ENCODE measurements at regions not wholly inside any gene's neighbourhood (a gene's known extent, or its start where the extent isn't known, plus 50 kb on each side); places are given as distances from the start of the nearest gene placed in this dataset.

GRCh38 chr4:100739426-100739825 is 221.6 kb upstream of the EMCN start:
- Histone ChIP-seq H3K27me3 (ENCODE audit: control insufficient read depth, insufficient read depth, low read length) (no peaks in the 10 kb centered on the region), H3K27ac (ENCODE audit: low read length) (no peak overlapping the region), H3K4me1 (ENCODE audit: control insufficient read depth, insufficient read depth, low read length) (peaks cover 2% of the 10 kb centered on the region), H3K4me3 (ENCODE audit: low read length) (no peak overlapping the region), H3K9me3 (ENCODE audit: control insufficient read depth, low read depth, low read length) (no peaks in the 10 kb centered on the region), H3K36me3 (ENCODE audit: control insufficient read depth, insufficient read depth, low read length) (no peaks in the 10 kb centered on the region)
- 50% methylated on average over 1 of the region's 2 CpGs for WGBS (ENCODE audit: insufficient coverage, low lambda C conversion rate)
- DNase-seq = no peak

GRCh38 chr4:100738196-100739165 is 220.7 kb upstream of the EMCN start:
- 90% methylated on average over 2 of the region's 7 CpGs for WGBS (ENCODE audit: insufficient coverage, low lambda C conversion rate)
- H3K27ac ChIP-seq (ENCODE audit: low read length) = no peak overlapping the region
- peak; percentile 29 to 74 for DNase-seq

DNA sequence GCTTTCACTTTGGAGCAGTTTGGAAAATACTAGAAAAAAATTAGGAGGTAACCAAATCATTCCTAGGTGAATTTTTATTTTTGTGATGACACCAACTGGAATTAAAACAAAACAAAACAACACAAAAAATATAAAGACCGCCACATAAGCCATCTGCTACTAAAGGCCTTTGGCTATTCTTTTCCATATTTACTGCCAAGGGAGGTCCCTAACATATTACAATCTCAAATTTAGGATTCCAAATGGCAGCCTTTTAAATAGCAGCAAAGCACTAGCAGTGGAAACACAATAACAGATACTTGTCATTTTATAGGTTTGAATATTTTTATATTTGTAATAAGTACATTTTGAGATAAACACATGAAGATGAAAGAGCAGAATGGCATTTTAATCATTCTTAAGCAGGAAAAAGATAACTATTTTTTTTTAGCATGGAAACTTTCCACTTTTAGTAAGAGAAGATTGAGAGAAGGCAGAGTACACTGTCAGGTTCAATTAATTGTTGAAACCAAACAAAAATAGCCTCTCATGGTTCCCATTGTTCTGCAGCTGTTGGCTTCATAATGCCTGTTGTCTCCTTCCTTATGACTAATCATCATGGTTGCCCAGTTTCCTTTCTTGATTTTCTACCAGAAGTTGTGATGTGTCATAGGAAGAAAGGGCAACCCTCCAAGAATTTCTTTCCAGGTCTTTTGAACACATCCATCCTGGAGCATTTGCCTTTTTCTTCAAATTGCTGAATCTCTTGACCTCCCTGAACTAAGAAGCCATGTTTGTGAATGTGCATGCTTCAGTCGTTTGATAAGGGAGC is 219.0 kb upstream of the EMCN start:
- H3K36me3 ChIP-seq (ENCODE audit: control insufficient read depth, insufficient read depth, low read length) = no peaks in the 10 kb centered on the region
- H3K27ac ChIP-seq (ENCODE audit: low read length) = no peak overlapping the region
- no peaks in the 10 kb centered on the region for H3K27me3 ChIP-seq (ENCODE audit: control insufficient read depth, insufficient read depth, low read length)
- WGBS (ENCODE audit: insufficient coverage, low lambda C conversion rate) = no CpG with 5 or more reads among the region's 2 CpGs
- peaks cover 2% of the 10 kb centered on the region for H3K4me1 ChIP-seq (ENCODE audit: control insufficient read depth, insufficient read depth, low read length)
- H3K4me3 ChIP-seq (ENCODE audit: low read length) = no peak overlapping the region
- H3K9me3 ChIP-seq (ENCODE audit: control insufficient read depth, low read depth, low read length) = no peaks in the 10 kb centered on the region
- no peak for DNase-seq

More at GRCh38 chr4:100738196-100739165, 220.7 kb upstream of the EMCN start:
- Histone ChIP-seq H3K27me3 (ENCODE audit: control insufficient read depth, insufficient read depth, low read length) (no peaks in the 10 kb centered on the region), H3K36me3 (ENCODE audit: control insufficient read depth, insufficient read depth, low read length) (no peaks in the 10 kb centered on the region), H3K4me3 (ENCODE audit: low read length) (no peak overlapping the region), H3K9me3 (ENCODE audit: control insufficient read depth, low read depth, low read length) (no peaks in the 10 kb centered on the region), H3K4me1 (ENCODE audit: control insufficient read depth, insufficient read depth, low read length) (peaks cover 2% of the 10 kb centered on the region)

GRCh38 chr4:100728861-100729260 is 211.0 kb upstream of the EMCN start:
- 79% methylated on average over 4 of the region's 4 CpGs for WGBS (ENCODE audit: insufficient coverage, low lambda C conversion rate)
- DNase-seq = no peak

DNA sequence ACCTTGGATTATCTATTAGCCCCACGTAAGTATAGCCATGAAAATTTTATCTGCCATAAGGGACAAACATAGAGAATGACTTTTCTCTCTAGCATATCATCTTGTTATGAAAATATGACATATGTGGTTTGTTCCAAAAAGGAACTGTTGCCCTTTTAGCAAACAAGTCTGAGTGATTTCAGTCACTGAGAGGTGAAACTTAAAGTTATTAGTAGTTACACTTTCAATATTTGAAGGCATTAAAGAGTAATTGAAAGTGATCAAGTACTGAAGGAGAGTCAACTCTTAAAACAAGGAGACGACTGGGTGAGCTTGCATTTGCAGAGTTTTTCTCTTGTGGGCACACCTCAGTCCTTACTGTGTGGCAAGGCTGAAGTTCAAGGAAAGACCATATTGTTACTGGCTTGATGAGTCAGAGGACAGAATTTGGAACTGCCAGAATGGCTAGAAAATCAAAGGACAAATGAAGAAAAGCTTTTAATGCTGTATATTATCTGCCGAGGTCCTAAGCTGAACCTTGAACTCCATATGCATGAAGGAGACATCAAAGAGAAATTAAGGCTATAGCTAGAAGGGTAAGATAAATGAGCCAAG is 205.1 kb upstream of the EMCN start:
- peak in 1 of 2 donors; percentile 7 for DNase-seq
- no peaks in the 10 kb centered on the region for H3K27me3 ChIP-seq (ENCODE audit: control insufficient read depth, insufficient read depth, low read length)
- WGBS (ENCODE audit: insufficient coverage, low lambda C conversion rate) = no CpG with 5 or more reads among the region's 3 CpGs
- H3K4me3 ChIP-seq (ENCODE audit: low read length) = no peak overlapping the region
- H3K9me3 ChIP-seq (ENCODE audit: control insufficient read depth, low read depth, low read length) = no peaks in the 10 kb centered on the region
- H3K27ac ChIP-seq (ENCODE audit: low read length) = no peak overlapping the region
- no peaks in the 10 kb centered on the region for H3K36me3 ChIP-seq (ENCODE audit: control insufficient read depth, insufficient read depth, low read length)
- no peaks in the 10 kb centered on the region for H3K4me1 ChIP-seq (ENCODE audit: control insufficient read depth, insufficient read depth, low read length)

More at GRCh38 chr4:100728861-100729260, 211.0 kb upstream of the EMCN start:
- Histone ChIP-seq H3K9me3 (ENCODE audit: control insufficient read depth, low read depth, low read length) (no peaks in the 10 kb centered on the region), H3K4me3 (ENCODE audit: low read length) (no peak overlapping the region), H3K36me3 (ENCODE audit: control insufficient read depth, insufficient read depth, low read length) (no peaks in the 10 kb centered on the region), H3K27ac (ENCODE audit: low read length) (no peak overlapping the region), H3K27me3 (ENCODE audit: control insufficient read depth, insufficient read depth, low read length) (no peaks in the 10 kb centered on the region), H3K4me1 (ENCODE audit: control insufficient read depth, insufficient read depth, low read length) (no peaks in the 10 kb centered on the region)

- DNase-seq = no peak
- 60% methylated on average over 1 of the region's 2 CpGs for WGBS (ENCODE audit: insufficient coverage, low lambda C conversion rate)
- Histone ChIP-seq H3K27ac (ENCODE audit: low read length) (no peak overlapping the region), H3K36me3 (ENCODE audit: control insufficient read depth, insufficient read depth, low read length) (no peaks in the 10 kb centered on the region), H3K4me3 (ENCODE audit: low read length) (no peak overlapping the region), H3K9me3 (ENCODE audit: control insufficient read depth, low read depth, low read length) (no peaks in the 10 kb centered on the region), H3K27me3 (ENCODE audit: control insufficient read depth, insufficient read depth, low read length) (no peaks in the 10 kb centered on the region), H3K4me1 (ENCODE audit: control insufficient read depth, insufficient read depth, low read length) (no peaks in the 10 kb centered on the region)
These were observed 204.3 kb upstream of the EMCN start for GRCh38 chr4:100722133-100722532.

DNA sequence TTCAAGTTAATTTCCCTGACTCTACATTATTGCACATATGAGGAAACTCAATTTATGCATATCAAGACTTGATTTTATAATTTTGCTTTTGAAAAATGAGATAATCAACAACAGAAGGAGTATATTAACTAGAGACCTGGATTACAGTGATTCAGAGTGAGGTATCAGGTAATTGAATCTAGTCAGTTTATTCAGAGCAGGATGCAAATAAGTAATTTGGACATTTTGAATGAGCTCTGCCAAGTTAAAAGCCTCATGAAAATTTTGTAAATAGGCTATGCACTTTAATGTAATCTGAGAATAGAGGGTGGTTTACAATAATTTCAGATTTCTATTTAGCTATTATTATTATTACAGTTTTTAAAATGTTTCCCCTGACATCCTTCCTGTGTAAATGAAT is 203.7 kb upstream of the EMCN start:
- no peaks in the 10 kb centered on the region for H3K9me3 ChIP-seq (ENCODE audit: control insufficient read depth, low read depth, low read length)
- no peaks in the 10 kb centered on the region for H3K4me1 ChIP-seq (ENCODE audit: control insufficient read depth, insufficient read depth, low read length)
- no peak overlapping the region for H3K27ac ChIP-seq (ENCODE audit: low read length)
- DNase-seq = no peak
- H3K36me3 ChIP-seq (ENCODE audit: control insufficient read depth, insufficient read depth, low read length) = no peaks in the 10 kb centered on the region
- H3K4me3 ChIP-seq (ENCODE audit: low read length) = no peak overlapping the region
- H3K27me3 ChIP-seq (ENCODE audit: control insufficient read depth, insufficient read depth, low read length) = no peaks in the 10 kb centered on the region

DNA sequence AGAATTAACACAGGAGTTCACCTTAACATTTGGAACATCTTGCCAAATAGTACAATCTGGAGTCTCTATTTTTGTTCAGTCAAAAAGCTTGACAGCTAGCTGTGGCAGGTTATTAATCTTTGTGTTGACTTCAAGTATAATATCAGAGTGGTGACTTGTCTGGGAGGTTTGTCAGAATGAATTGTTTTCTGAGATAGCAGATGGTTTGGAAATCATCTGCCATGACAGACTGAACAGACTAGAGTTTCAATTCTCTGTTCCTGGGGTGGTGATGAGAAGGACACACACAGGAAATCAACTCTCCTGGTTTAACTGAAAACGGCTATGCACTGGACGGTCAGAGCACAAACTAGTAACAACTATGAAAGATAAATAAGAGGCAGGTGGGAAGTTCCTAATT is 203.3 kb upstream of the EMCN start:
- Histone ChIP-seq H3K9me3 (ENCODE audit: control insufficient read depth, low read depth, low read length) (no peaks in the 10 kb centered on the region), H3K27ac (ENCODE audit: low read length) (no peak overlapping the region), H3K27me3 (ENCODE audit: control insufficient read depth, insufficient read depth, low read length) (no peaks in the 10 kb centered on the region), H3K4me1 (ENCODE audit: control insufficient read depth, insufficient read depth, low read length) (no peaks in the 10 kb centered on the region), H3K4me3 (ENCODE audit: low read length) (no peak overlapping the region), H3K36me3 (ENCODE audit: control insufficient read depth, insufficient read depth, low read length) (no peaks in the 10 kb centered on the region)
- WGBS (ENCODE audit: insufficient coverage, low lambda C conversion rate) = no CpG with 5 or more reads among the region's 2 CpGs
- DNase-seq = no peak

DNA sequence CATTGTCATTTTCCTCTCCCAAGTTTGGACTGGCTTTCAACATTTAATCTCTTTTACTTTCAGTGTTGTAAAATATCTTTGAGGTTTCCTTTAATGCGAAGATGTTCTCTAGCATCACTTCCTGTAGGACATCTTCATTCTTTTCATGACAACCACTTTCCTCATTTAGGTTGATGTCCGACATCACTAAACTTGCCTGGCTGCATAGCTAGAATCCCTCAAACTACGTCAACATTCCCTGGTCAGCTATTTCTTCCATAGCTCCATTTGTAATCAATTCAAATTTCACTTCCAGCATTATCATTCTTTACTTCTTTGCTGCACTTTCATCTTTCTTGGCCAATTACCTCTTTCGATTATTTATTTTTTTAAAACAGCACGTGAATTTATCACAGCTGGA is 198.6 kb upstream of the EMCN start:
- no peak overlapping the region for H3K27ac ChIP-seq (ENCODE audit: low read length)
- H3K27me3 ChIP-seq (ENCODE audit: control insufficient read depth, insufficient read depth, low read length) = no peaks in the 10 kb centered on the region
- no peak for DNase-seq
- no peaks in the 10 kb centered on the region for H3K9me3 ChIP-seq (ENCODE audit: control insufficient read depth, low read depth, low read length)
- H3K36me3 ChIP-seq (ENCODE audit: control insufficient read depth, insufficient read depth, low read length) = no peaks in the 10 kb centered on the region
- WGBS (ENCODE audit: insufficient coverage, low lambda C conversion rate) = 94% methylated on average over 3 of the region's 5 CpGs
- H3K4me3 ChIP-seq (ENCODE audit: low read length) = no peak overlapping the region
- H3K4me1 ChIP-seq (ENCODE audit: control insufficient read depth, insufficient read depth, low read length) = no peaks in the 10 kb centered on the region

DNA sequence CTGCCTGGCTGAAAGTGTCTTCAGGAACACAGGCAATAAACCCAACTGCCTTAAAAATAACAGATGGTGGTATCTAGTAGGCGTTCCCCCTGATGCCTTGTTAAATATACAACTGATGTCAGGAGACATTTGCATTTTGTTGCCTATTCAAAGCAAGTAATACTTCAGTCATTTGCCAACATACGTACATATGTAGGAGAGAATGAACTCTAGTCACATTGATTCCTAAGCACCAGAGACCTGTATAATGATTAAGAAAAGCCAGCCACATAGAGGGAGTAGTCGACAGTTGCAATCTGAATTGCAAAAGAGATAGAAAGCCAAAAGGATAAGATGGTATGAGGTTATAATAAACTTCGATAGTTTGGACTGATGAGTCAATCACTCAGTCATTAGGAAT is 191.0 kb upstream of the EMCN start:
- H3K9me3 ChIP-seq (ENCODE audit: control insufficient read depth, low read depth, low read length) = no peaks in the 10 kb centered on the region
- H3K27ac ChIP-seq (ENCODE audit: low read length) = no peak overlapping the region
- no peaks in the 10 kb centered on the region for H3K4me1 ChIP-seq (ENCODE audit: control insufficient read depth, insufficient read depth, low read length)
- H3K36me3 ChIP-seq (ENCODE audit: control insufficient read depth, insufficient read depth, low read length) = no peaks in the 10 kb centered on the region
- no peaks in the 10 kb centered on the region for H3K27me3 ChIP-seq (ENCODE audit: control insufficient read depth, insufficient read depth, low read length)
- 78% methylated on average over 3 of the region's 4 CpGs for WGBS (ENCODE audit: insufficient coverage, low lambda C conversion rate)
- no peak overlapping the region for H3K4me3 ChIP-seq (ENCODE audit: low read length)
- no peak for DNase-seq

All from large intestine (tissue), 3 donors.